Upper lobe of left lung (tissue), 6 donors: ENCODE measurements at regions not wholly inside any gene's neighbourhood (a gene's known extent, or its start where the extent isn't known, plus 50 kb on each side); places are given as distances from the start of the nearest gene placed in this dataset.

Experiments
- ATAC-seq, 2 donors: fragments of 200-7000 bp; cut with Tn5 transposase; one replicate each; pipeline ENCODE4 v1.9.1; 2022; ENCODE audit warnings: mild to moderate bottlenecking in 2 of 2, moderate library complexity in 2 of 2; ENCODE audit not compliant: low FRiP score in 2 of 2
- DNase-seq, 2 donors: peaks; one replicate each; pipeline ENCODE4 v3.0.0-alpha.2; 2019 to 2020
- H3K27ac ChIP-seq, 4 donors: fragments of 200-600 bp; sonication (generic); one replicate each; pipeline ENCODE4 v1.5.1; 2016 to 2019
- H3K27me3 ChIP-seq, 4 donors: fragments of 200-600 bp; sonication (generic); one replicate each; pipeline ENCODE4 v1.5.1; 2017 to 2019
- H3K36me3 ChIP-seq, 4 donors: fragments of 200-600 bp; sonication (generic); one replicate each; pipeline ENCODE4 v1.5.1; 2016 to 2019
- H3K4me1 ChIP-seq, 4 donors: fragments of 200-600 bp; sonication (generic); one replicate each; pipeline ENCODE4 v1.5.1; 2018 to 2019
- H3K4me3 ChIP-seq, 4 donors: fragments of 200-600 bp; sonication (generic); one replicate each; pipeline ENCODE4 v1.5.1; 2017 to 2019; ENCODE audit warnings: mild to moderate bottlenecking in 2 of 4, moderate library complexity in 1 of 4
- H3K9me3 ChIP-seq, 4 donors: fragments of 200-600 bp; sonication (generic); one replicate each; pipeline ENCODE4 v1.5.1; 2018 to 2019
- EP300 ChIP-seq, 4 donors: sonication (generic); formaldehyde crosslinking; IDR thresholded peaks; one replicate each; pipeline ENCODE4 v1.5.1; 2017; ENCODE audit warnings: antibody characterized with exemption in 4 of 4, control low read depth in 2 of 4
- POLR2A ChIP-seq, 4 donors: fragments of 450-650 bp; IDR thresholded peaks; one replicate each; pipeline ENCODE4 v1.5.1; 2016 to 2017; ENCODE audit warnings: antibody characterized with exemption in 4 of 4, mild to moderate bottlenecking in 2 of 4
- POLR2AphosphoS5 ChIP-seq, 2 donors: sonication (generic); formaldehyde crosslinking; IDR thresholded peaks; one replicate each; pipeline ENCODE4 v1.5.1; 2017; ENCODE audit warnings: antibody characterized with exemption in 2 of 2
- WGBS, 2 donors: methylation state at CpG; one replicate each; pipeline ENCODE4 v1.1.5; 2017 to 2018; 5-methylcytosine and 5-hydroxymethylcytosine counted together
- TF ChIP-seq, protein P1 (sequence below), 6 experiments: fragments of 450-650 bp in 4 of 6; fragments of 200-600 bp in 2 of 6; sonication (generic) in 2 of 6; IDR thresholded peaks; one replicate each; pipeline ENCODE4 v1.5.1; 2016 to 2019; ENCODE audit warnings: antibody characterized with exemption in 6 of 6
- donor health status: DM: no; HTN: no; CAD: no; lungs with moderate emphysema.
- donor health status: DM: no; HTN: yes; CAD: no; lungs with severe emphysema.

DNA sequence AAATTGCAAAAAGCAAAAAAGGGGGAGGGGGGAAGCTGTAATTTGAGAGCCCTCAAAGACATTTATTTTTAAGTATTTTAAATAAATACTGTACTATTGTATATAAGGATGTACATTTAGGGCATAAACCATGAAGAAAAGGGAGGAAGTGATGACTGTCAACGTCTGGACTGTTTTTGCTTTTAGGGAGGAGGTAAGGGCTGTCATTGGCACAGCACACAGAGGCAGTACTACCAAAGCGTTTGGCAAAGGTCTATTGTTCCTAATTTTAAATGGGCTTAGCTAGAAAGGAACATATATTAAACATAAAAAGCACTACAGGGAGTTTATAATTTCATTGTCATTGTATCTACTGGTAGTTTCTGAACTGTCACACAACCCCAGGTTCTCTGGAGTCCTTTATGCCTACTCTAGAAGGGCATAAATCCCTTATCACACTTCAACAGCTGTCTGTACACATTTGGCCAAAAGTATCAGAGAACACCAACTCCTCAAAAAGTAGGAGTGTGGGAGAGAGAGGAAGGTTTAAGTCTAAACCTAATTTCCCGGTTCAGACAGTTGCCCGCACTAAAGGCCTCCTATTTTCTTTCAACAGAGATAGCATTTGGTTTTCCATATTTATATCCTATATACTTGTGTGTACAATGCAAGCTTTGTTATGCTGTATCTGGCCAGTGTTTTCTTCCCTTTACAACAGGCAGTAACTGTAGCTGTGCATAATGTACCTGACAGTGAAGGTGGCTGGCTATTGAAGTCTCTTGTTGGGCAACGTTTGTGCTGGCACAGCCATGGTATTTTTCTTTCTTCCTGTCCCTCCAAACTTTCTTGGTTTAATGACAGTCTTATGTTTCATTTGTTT, 406.2 kb downstream of the KLF5 start:
- 46 to 52% methylated on average over 5 of the region's 5 CpGs for WGBS, 2 donors
- H3K4me1 ChIP-seq: no peaks in the 10 kb centered on the region
- ATAC-seq: no peak
- TF ChIP-seq POLR2AphosphoS5 (IDR thresholded peaks at IDR 0.05) (no peak), POLR2A (IDR thresholded peaks at IDR 0.05) (no peak), EP300 (IDR thresholded peaks at IDR 0.05) (no peak)
- TF ChIP-seq, protein P1, sequence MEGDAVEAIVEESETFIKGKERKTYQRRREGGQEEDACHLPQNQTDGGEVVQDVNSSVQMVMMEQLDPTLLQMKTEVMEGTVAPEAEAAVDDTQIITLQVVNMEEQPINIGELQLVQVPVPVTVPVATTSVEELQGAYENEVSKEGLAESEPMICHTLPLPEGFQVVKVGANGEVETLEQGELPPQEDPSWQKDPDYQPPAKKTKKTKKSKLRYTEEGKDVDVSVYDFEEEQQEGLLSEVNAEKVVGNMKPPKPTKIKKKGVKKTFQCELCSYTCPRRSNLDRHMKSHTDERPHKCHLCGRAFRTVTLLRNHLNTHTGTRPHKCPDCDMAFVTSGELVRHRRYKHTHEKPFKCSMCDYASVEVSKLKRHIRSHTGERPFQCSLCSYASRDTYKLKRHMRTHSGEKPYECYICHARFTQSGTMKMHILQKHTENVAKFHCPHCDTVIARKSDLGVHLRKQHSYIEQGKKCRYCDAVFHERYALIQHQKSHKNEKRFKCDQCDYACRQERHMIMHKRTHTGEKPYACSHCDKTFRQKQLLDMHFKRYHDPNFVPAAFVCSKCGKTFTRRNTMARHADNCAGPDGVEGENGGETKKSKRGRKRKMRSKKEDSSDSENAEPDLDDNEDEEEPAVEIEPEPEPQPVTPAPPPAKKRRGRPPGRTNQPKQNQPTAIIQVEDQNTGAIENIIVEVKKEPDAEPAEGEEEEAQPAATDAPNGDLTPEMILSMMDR (IDR thresholded peaks at IDR 0.05): no peak
- H3K36me3 ChIP-seq: no peaks in the 10 kb centered on the region
- no peak for DNase-seq
- no peak overlapping the region for H3K4me3 ChIP-seq
- H3K9me3 ChIP-seq: no peaks in the 10 kb centered on the region
- no peaks in the 10 kb centered on the region for H3K27me3 ChIP-seq
- no peak overlapping the region for H3K27ac ChIP-seq

DNA sequence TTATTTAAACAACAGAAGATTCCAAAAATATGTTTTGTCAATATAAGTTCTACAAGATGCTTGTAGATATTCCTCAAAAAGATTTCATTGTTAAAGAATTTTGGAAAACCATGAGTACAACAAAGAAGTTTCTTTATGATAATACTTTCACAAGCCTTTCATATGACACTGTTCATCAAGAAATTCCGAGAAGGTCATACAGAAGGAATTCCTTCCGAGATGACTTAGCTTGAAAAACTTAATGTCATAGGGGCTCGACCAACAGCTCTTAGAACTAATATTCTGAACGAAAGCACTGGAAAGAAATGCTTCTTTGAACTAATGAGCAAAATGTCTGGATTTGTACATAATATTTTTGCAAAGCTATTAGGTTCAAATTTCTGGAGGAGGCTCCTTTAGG, 403.4 kb downstream of the KLF5 start:
- 78 to 83% methylated on average over 4 of the region's 4 CpGs for WGBS, 2 donors
- no peak for ATAC-seq

DNA sequence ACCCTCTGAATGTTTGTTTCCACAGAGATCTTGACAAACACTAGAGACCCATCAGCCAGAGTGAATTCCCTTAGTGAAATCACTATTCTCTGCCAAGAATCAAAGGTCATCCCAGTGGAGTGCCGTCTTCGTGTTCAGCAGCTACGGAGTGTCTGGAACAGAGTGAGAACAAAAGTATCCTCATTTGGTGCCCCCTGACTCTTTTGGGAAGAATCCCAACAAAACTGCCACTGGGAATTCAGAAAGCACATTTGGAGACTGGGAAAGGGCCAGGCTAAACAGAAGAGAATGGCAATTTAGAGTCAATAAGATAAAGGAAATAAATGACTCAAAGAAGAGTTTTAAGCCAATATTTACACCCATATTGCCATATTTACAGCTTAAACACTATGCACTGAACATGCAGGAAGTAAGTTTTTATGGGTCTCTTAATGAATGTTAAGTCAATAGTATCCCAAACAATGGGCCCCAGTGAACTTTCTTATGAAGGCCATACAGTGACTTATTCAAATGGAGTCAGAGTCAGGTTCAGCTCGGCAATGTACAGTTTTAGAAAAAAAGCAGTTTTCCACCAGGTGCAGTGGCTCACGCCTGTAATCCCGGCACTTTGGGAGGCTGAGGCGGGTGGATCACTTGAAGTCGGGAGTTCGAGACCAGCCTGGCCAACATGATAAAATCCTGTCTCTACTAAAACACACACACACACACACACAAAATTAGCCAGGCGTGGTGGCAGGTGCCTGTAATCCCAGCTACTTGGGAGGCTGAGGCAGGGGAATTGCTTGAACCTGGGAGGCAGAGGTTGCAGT, 392.6 kb downstream of the KLF5 start:
- TF ChIP-seq, protein P1 (IDR thresholded peaks at IDR 0.05): no peak
- TF ChIP-seq POLR2AphosphoS5 (IDR thresholded peaks at IDR 0.05): no peak
- Histone ChIP-seq H3K4me3 (no peak overlapping the region), H3K4me1 (no peaks in the 10 kb centered on the region), H3K27me3 (no peaks in the 10 kb centered on the region), H3K36me3 (no peaks in the 10 kb centered on the region), H3K27ac (no peak overlapping the region), H3K9me3 (no peaks in the 10 kb centered on the region)
- 73 to 74% methylated on average over 10 of the region's 10 CpGs for WGBS, 2 donors
- ATAC-seq (no peak), DNase-seq (no peak)

More for the DNA sequence above, 403.4 kb downstream of the KLF5 start:
- no peak for DNase-seq
- Histone ChIP-seq H3K27ac (no peak overlapping the region), H3K27me3 (no peaks in the 10 kb centered on the region), H3K36me3 (no peaks in the 10 kb centered on the region), H3K4me3 (no peak overlapping the region), H3K9me3 (no peaks in the 10 kb centered on the region), H3K4me1 (no peaks in the 10 kb centered on the region)
- TF ChIP-seq POLR2AphosphoS5 (IDR thresholded peaks at IDR 0.05) (no peak), EP300 (IDR thresholded peaks at IDR 0.05) (no peak), POLR2A (IDR thresholded peaks at IDR 0.05) (no peak)
- TF ChIP-seq, protein P1 (IDR thresholded peaks at IDR 0.05): no peak

DNA sequence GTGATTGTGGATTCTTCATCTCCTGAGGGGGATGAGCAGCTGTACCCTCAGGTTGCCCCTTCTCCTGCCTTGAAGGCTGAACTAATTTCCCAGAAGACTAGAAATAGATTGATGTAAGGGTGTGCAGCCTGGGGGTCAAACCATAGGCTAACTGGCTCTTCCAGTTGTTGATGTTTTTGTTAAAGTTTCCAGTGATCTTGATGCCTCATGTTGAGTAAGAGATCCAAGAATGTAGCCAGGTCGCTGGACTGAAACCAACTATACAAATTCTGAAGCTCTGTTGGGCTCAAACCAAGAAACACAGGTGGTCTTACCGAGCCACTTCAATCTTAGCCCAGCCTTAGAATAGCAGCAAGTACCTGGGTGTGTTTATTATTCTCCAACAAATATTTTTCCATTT, 391.8 kb downstream of the KLF5 start:
- TF ChIP-seq, protein P1 (IDR thresholded peaks at IDR 0.05): no peak

More for the DNA sequence above, 391.8 kb downstream of the KLF5 start:
- ATAC-seq (no peak), DNase-seq (no peak)
- Histone ChIP-seq H3K27me3 (no peaks in the 10 kb centered on the region), H3K27ac (no peak overlapping the region), H3K36me3 (no peaks in the 10 kb centered on the region), H3K4me3 (no peak overlapping the region), H3K4me1 (no peaks in the 10 kb centered on the region), H3K9me3 (no peaks in the 10 kb centered on the region)
- 62 to 73% methylated on average over 2 of the region's 2 CpGs for WGBS, 2 donors
